ES-I3 (cell line): ENCODE measurements at regions not wholly inside any gene's neighbourhood (a gene's known extent, or its start where the extent isn't known, plus 50 kb on each side); places are given as distances from the start of the nearest gene placed in this dataset.

Source experiments
- H3K36me3 ChIP-seq: 2 replicates; pipeline ENCODE4 v1.6.1; 2013; ENCODE audit warnings: mild to moderate bottlenecking, low read length, control low read depth, moderate library complexity; ENCODE audit not compliant: insufficient read depth
- H3K4me1 ChIP-seq: 2 replicates; pipeline ENCODE4 v1.6.1; 2013; ENCODE audit warnings: mild to moderate bottlenecking, control low read depth, low read length; ENCODE audit not compliant: insufficient read depth
- H3K9ac ChIP-seq: 2 replicates; pipeline ENCODE4 v1.6.1; 2013; ENCODE audit warnings: low read depth, mild to moderate bottlenecking, low read length, moderate library complexity
- H3K9me3 ChIP-seq: 2 replicates; pipeline ENCODE4 v1.6.1; 2013; ENCODE audit warnings: mild to moderate bottlenecking, low read length, moderate library complexity; ENCODE audit not compliant: control insufficient read depth, insufficient read depth

DNA sequence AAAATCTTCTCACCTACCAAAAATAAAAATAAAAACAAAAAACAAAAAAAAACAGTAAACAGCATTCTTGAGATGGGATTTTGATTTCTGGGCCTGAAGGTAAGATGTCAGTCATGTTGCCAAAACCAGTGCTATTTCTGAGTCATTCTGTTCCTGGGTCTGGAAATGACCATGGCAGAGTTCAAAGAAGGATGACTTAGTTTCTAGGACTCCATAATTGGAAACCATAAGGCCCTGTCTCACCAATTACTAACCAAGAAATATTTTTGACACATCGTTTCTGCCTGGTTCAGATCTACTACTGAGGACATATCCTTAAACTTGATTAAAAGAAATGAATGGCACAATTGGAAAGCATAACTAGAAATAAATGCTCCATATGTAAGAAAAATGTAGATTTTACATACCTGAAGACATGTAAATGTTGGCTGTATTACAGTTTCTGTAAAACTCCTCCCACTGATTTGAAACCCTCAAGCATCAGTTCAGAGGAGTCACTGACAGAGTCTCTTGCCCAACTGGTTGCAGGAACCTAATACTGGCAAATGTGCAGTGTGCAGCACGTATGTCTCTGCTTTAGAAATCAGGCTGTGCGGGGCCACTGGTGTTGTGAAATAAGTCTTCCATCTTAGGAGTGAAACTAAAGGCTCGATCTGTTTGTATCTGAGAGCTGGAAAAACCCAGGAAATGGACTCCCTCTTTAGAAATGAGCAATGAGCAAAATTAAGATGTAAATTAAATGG is 84.8 kb upstream of the EGR2 start:
- no peaks in the 10 kb centered on the region for H3K36me3 ChIP-seq
- H3K4me1 ChIP-seq, result no peaks in the 10 kb centered on the region
- H3K9ac ChIP-seq, result no peak overlapping the region
- H3K9me3 ChIP-seq, result no peaks in the 10 kb centered on the region

GRCh38 chr10:62899311-62899710 is 83.1 kb upstream of the EGR2 start:
- H3K9me3 ChIP-seq, result no peaks in the 10 kb centered on the region
- no peak overlapping the region for H3K9ac ChIP-seq
- no peaks in the 10 kb centered on the region for H3K36me3 ChIP-seq
- no peaks in the 10 kb centered on the region for H3K4me1 ChIP-seq

GRCh38 chr10:62895063-62895462 is 78.9 kb upstream of the EGR2 start:
- no peaks in the 10 kb centered on the region for H3K9me3 ChIP-seq
- H3K9ac ChIP-seq, result no peak overlapping the region
- H3K36me3 ChIP-seq, result no peaks in the 10 kb centered on the region
- H3K4me1 ChIP-seq, result no peaks in the 10 kb centered on the region

DNA sequence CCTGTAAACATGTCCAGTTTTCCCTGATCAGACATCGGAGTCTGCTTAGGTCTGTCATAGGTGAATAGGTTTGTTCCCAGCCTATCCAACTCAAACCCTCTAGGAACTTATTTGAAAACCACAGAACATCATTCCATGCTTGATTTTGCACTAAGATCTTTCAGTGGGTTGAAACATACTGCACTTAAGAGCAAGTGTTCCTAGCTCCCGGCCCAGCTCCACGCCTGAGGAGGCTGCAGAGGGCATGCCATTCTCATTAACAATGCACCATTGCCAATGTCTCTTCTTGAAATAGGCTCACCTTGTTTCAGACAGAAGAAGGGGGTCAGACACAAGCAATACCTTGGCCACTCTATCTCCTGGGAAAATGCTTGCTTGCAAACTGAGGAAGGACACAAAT is 78.0 kb upstream of the EGR2 start:
- H3K9ac ChIP-seq, result no peak overlapping the region
- H3K36me3 ChIP-seq, result no peaks in the 10 kb centered on the region
- no peaks in the 10 kb centered on the region for H3K9me3 ChIP-seq
- no peaks in the 10 kb centered on the region for H3K4me1 ChIP-seq

GRCh38 chr10:62893036-62893435 is 76.9 kb upstream of the EGR2 start:
- Histone ChIP-seq H3K4me1 (no peaks in the 10 kb centered on the region), H3K9me3 (no peaks in the 10 kb centered on the region), H3K36me3 (no peaks in the 10 kb centered on the region), H3K9ac (no peak overlapping the region)

DNA sequence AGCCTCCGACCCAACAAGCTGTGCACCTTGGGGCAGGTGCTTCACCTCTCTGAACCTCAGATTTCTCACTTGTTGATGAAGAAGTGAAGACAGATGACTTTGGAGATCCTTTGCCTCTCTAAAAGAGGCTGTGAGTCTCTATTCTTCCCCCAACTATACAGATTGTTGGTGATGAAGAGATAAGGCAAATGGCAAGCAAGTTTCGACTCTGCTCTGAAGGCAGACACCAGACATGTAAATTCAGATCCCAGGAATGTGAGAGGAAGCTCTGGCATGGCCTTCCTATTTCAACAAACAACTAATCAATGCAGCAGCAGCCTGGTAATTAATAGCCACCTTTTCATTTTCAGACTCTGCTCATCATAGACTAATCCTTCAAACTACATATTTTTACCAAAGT is 74.2 kb upstream of the EGR2 start:
- Histone ChIP-seq H3K4me1 (peaks cover 5% of the 10 kb centered on the region; the same call in 1 of the 2 replicates), H3K36me3 (no peaks in the 10 kb centered on the region), H3K9me3 (no peaks in the 10 kb centered on the region), H3K9ac (no peak overlapping the region)

DNA sequence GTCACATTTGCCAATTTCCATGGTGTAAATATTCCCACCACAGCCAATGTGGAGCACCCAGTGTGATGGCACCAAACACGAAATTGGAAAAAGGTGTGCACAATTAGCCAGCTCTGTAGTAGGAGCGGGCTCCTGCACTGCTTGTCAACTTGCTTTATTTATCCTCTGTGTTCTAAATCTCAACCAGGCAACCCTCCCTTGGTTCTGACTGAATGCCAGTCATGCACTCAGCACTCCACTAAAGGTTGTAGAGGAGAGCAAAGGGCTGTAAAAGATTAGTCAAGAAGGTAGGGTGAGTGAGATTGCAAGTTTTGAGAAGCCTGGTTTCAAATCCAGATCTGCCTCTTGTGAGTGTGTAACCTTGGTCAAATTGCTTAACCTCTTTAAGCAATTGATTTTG is 71.5 kb upstream of the EGR2 start:
- Histone ChIP-seq H3K4me1 (peaks cover 5% of the 10 kb centered on the region; the same call in 1 of the 2 replicates), H3K36me3 (no peaks in the 10 kb centered on the region), H3K9me3 (no peaks in the 10 kb centered on the region), H3K9ac (no peak overlapping the region)

- H3K4me1 ChIP-seq, result peaks cover 5% of the 10 kb centered on the region; the same call in 1 of the 2 replicates
- no peaks in the 10 kb centered on the region for H3K36me3 ChIP-seq
- no peak overlapping the region for H3K9ac ChIP-seq
- no peaks in the 10 kb centered on the region for H3K9me3 ChIP-seq
These were observed 69.7 kb upstream of the EGR2 start for GRCh38 chr10:62885684-62886461.

DNA sequence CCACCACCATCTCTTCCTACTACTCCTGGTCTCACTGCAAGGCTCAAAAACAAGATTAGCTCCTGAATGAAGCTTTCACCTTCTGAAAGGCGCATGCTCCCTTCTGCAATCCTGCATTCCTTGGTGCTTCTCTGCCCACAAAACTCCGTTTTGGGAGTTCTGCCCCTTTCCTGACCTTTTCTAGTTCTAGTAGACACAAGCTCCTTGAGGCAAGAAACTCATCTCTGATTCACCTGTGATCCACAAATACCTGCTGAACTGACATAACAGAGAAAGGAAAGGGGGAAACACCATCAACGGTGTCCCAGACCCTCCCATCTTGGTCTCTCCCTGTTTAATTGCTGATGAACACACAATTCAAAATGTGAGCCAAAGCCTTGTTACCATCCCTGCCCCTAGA is 64.0 kb upstream of the EGR2 start:
- Histone ChIP-seq H3K9ac (no peak overlapping the region), H3K4me1 (no peaks in the 10 kb centered on the region), H3K36me3 (no peaks in the 10 kb centered on the region), H3K9me3 (no peaks in the 10 kb centered on the region)

DNA sequence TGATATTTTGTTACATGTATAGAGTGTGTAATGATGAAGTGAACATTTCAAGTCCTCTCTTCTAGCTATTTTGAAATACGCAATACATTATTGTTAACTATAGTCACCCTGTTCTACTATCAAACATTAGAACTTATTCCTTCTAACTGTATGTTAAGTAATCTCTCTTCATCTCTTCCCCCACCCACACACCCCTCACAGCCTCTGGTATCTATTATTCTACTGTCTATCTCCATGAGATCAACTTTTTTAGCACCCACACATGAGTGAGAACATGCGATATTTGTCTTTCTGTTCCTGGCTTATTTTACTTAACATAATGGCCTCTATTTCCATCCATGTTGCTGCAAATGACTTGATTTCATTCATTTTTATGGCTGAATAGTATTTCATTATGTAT is 57.7 kb upstream of the EGR2 start:
- Histone ChIP-seq H3K4me1 (no peaks in the 10 kb centered on the region), H3K9me3 (no peaks in the 10 kb centered on the region), H3K9ac (no peak overlapping the region), H3K36me3 (no peaks in the 10 kb centered on the region)

DNA sequence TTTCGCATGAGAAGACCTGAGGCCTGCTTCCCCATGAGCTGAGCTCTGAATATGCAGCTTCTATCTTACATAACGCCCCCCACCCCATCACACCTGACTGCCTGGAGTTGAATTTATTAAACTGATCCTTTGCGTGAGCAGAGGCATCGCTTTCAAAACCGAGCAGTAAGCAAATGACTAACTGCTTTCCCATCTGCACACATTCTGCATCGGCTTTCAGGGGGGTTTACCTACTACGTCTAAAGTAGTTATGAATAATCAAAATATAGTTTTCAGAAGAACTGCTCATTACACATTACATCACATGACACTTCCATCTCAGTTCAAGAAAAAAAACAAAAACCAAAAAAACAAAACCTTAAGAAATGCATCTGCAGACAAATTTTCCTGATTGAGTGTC is 54.7 kb upstream of the EGR2 start:
- Histone ChIP-seq H3K9me3 (no peaks in the 10 kb centered on the region), H3K9ac (no peak overlapping the region), H3K4me1 (no peaks in the 10 kb centered on the region), H3K36me3 (no peaks in the 10 kb centered on the region)

- Histone ChIP-seq H3K4me1 (no peaks in the 10 kb centered on the region), H3K36me3 (no peaks in the 10 kb centered on the region), H3K9me3 (no peaks in the 10 kb centered on the region), H3K9ac (no peak overlapping the region)
These were observed 53.8 kb upstream of the EGR2 start for GRCh38 chr10:62869958-62870357.

- Histone ChIP-seq H3K4me1 (no peaks in the 10 kb centered on the region), H3K9me3 (no peaks in the 10 kb centered on the region), H3K36me3 (no peaks in the 10 kb centered on the region), H3K9ac (no peak overlapping the region)
These were observed 50.8 kb upstream of the EGR2 start for GRCh38 chr10:62866941-62867340.

DNA sequence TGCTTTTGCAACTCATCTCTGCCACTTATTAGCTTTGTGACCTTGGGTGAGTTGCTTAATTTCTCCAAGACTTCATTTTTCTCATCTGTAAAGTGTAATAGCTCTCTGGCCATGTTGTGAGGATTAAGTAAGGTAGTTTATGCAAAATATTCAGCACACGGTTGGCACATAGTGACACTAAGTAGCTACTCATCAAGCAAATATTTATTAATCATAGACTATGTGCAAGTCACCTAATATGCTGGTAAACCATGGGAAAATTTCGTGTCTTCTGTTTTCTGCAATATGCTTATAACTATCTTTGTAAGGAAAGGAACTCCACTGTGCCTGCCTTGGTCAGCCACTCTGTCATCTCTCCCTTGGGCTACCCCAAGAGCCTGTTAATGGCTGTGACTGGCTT is 50.3 kb upstream of the EGR2 start:
- Histone ChIP-seq H3K9me3 (no peaks in the 10 kb centered on the region), H3K36me3 (no peaks in the 10 kb centered on the region), H3K4me1 (no peaks in the 10 kb centered on the region), H3K9ac (no peak overlapping the region)
